Stomach smooth muscle (tissue), 2 donors: ENCODE measurements at regions not wholly inside any gene's neighbourhood (a gene's known extent, or its start where the extent isn't known, plus 50 kb on each side); places are given as distances from the start of the nearest gene placed in this dataset.

Experiments used
- H3K27ac ChIP-seq: one replicate; pipeline ENCODE4 v1.7.0; 2013; ENCODE audit warnings: mild to moderate bottlenecking, low read length, inconsistent platforms
- H3K27me3 ChIP-seq, 2 donors: one replicate each; pipeline ENCODE4 v1.7.0; 2013; ENCODE audit warnings: low read length in 2 of 2; ENCODE audit not compliant: insufficient read depth in 2 of 2, control insufficient read depth in 1 of 2
- H3K36me3 ChIP-seq, 2 donors: one replicate each; pipeline ENCODE4 v1.7.0; 2013; ENCODE audit warnings: low read length in 2 of 2; ENCODE audit not compliant: control insufficient read depth in 2 of 2, insufficient read depth in 2 of 2
- H3K4me1 ChIP-seq: one replicate; pipeline ENCODE4 v1.7.0; 2013; ENCODE audit warnings: low read length; ENCODE audit not compliant: control insufficient read depth, insufficient read depth
- H3K4me3 ChIP-seq, 2 donors: one replicate each; pipeline ENCODE4 v1.7.0; 2013; ENCODE audit warnings: low read length in 2 of 2
- H3K9ac ChIP-seq, 2 donors: one replicate each; pipeline ENCODE4 v1.7.0; 2013; ENCODE audit warnings: low read length in 2 of 2, mild to moderate bottlenecking in 1 of 2
- H3K9me3 ChIP-seq, 2 donors: one replicate each; pipeline ENCODE4 v1.7.0; 2013; ENCODE audit warnings: low read length in 2 of 2; ENCODE audit not compliant: control insufficient read depth in 2 of 2
- donor health status: healthy.
- donor health status: Pancreatic carcinoma.

DNA sequence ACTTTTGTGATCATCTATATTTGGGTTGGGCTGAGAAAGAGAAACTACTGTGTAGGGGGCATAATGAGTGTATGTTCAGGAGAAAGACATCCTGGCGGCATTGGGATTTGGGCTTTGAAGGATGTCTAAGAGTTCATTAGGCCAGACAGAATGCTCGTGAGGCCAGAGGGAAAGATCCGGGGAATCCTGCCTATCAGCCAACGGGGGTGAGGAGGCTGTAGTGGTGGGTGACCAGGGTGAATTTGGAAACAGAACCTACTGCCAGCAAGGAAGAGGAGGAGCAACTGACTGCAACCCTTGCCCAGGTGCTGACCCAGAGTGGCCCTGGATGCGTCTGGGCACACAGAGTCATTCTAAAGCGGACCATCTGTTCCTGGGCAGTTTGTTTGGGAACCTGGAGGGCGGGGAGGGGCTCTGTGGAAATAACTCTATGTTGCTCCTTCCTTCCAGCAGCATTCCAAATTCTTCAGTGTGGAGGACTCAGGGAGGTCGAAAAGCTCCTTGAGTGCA is 56.9 kb upstream of the ECE1 start:
- H3K9me3 ChIP-seq: no peaks in the 10 kb centered on the region
- H3K27ac ChIP-seq: peak overlapping the region; percentile 69
- no peaks in the 10 kb centered on the region for H3K27me3 ChIP-seq
- H3K4me1 ChIP-seq: peaks cover 38% of the 10 kb centered on the region
- H3K4me3 ChIP-seq: peak overlapping the region; percentile 85 to 93
- peak overlapping the region in 1 of 2 donors; percentile 80 for H3K9ac ChIP-seq
- no peaks in the 10 kb centered on the region for H3K36me3 ChIP-seq

DNA sequence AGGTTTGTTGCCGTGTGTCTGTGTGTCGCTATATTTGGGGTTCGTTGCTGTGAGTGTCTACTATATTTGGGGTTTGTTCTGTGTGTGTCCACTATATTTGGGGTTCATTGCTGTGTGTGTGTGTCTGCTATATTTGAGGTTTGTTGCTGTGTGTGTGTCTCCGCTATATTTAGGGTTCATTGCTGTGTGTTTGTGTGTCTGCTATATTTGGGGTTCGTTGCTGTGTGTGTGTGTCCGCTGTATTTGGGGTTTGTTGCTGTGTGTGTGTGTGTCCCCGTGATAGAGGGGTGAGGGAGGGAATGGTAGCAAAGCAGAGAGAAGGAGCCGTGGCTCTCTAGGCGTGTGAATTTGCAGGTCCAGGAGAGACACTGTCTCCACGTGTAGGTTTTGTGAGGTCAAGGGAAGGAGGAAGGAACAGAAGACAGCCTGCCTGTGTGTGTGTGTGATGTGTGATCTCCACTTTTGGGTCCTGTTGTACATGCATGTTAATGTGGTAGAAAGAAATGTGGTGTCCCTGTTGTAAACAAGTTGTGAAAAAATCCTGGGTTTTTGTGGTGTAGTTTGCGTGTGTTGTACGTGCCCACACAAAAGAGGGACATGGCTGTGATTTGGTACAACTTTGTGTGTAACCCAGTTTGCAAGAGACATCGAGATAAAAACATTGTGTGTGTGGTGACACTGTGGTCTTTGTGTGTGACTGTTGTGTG is 56.3 kb upstream of the ECE1 start:
- peaks cover 44% of the 10 kb centered on the region for H3K4me1 ChIP-seq
- H3K36me3 ChIP-seq: no peaks in the 10 kb centered on the region
- H3K27ac ChIP-seq: peak overlapping the region; percentile 69
- peak overlapping the region; percentile 80 to 83 for H3K9ac ChIP-seq
- H3K27me3 ChIP-seq: no peaks in the 10 kb centered on the region
- H3K9me3 ChIP-seq: no peaks in the 10 kb centered on the region
- peak overlapping the region; percentile 85 to 93 for H3K4me3 ChIP-seq

DNA sequence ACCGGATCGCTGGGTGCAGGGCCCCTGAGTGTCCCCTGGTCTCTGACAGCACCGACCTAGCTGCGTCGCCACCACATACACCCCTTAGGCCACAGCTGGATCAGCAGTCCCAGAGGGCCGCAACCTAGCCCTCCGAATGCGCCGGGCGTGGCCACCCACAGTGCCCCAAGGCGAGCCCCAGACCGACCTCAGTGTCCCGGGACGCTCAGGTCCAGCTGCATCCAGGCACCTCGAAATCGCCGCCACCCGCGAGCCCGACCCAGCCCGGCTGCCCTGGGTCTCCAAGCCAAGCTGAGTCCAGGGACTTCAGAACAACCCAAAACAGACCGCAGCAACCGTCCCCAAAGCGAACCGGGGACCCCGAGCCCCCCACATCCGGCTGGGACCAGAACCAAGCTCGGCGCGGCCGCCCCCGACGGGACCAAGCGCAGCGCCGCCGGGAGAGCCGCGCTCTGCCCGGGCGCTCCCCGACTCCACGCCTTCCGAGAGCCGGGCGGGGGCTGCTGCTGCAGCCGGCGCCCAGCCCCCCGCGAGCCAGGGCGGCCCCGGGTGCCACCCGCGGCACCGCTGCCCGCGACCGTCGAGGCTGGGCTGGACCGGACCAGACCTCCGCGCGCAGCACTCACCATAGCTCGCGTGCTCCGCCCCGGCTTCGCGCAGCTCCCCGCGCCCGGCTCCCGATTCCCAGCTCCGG is 54.6 kb upstream of the ECE1 start:
- Histone ChIP-seq H3K9me3 (no peaks in the 10 kb centered on the region), H3K4me3 (peak overlapping the region; percentile 68 to 93), H3K36me3 (peaks cover 0 to 2% of the 10 kb centered on the region in 2 donors), H3K27me3 (no peaks in the 10 kb centered on the region), H3K27ac (peak overlapping the region; percentile 94), H3K4me1 (peaks cover 60% of the 10 kb centered on the region), H3K9ac (peak overlapping the region; percentile 60 to 87)

DNA sequence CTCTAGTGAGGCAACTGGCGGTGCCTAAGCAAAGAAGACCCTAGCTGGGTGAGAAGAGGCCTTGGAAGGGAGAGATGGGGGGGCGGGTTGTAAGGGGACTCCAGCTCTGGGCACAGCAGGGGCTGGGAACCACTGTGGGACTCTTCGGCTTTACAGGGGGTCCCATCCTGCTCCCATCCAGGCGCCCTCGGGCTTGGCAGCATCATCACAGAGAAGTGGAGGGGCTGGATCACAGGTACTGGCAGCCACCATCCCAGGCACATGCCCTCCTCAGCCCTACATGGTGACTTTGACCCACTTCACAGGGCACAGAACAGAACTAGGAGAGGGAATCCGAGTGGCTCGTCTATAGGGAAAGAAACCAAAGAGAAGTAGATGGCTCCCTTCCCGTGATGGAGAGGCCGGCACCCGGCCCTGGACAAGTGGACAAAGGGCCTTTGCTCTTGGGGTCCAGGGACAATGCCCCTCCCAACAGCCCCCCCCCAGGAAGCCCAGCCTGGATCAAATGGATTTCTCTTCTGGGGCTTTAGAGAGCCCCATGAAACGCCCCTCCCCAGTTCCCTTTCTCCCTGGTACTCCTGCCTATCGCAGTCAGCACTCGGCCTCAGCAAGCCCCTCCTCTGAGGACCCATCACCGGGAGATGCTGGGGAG is 54.0 kb upstream of the ECE1 start:
- H3K4me3 ChIP-seq: peak overlapping the region; percentile 68 to 93
- H3K27ac ChIP-seq: peak overlapping the region; percentile 94
- H3K9ac ChIP-seq: peak overlapping the region; percentile 60 to 87
- H3K36me3 ChIP-seq: peaks cover 0 to 3% of the 10 kb centered on the region in 2 donors
- H3K27me3 ChIP-seq: no peaks in the 10 kb centered on the region
- H3K4me1 ChIP-seq: peaks cover 67% of the 10 kb centered on the region
- no peaks in the 10 kb centered on the region for H3K9me3 ChIP-seq

DNA sequence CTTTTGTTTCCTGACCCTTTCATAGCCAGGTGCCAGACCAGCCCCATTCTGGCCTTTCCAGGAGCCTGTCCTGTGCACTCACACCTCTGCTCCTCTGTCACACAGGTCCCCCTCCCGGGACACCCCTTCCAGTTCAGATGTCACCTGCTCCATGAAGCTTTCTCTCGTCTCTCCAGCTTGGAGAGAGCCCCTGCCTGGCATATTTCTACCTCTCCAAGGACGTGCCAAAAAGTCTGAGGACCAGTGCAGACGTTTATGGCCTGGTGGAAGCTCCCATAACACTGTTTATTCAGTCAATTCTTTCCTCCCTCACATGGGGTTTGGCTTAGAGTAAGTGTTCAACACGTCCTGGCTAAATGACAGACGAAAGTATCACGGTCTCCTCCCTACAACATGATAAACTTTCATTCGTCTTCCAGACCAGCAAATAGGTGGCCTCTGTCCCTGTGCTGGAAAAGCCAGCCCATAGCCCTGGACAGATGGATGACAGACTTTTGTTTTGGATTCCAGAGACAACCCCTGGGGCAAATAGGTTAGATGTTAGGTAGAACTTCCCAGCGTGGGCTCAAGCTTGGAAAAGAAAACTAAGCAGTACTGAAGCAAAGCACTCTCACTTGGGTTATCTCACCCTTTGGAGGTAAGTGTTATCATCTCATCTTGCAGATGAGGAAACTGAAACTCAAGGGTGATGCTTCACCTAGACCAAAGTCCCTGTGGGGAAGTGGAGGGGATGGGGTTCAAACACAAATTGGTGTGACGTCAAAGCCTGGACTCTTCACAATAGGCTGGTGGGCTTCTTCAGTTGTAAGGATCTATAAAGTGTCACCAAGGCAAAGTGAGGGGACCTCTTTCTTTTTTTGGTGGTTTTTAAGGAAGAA is 52.9 kb upstream of the ECE1 start:
- Histone ChIP-seq H3K36me3 (peaks cover 0 to 3% of the 10 kb centered on the region in 2 donors), H3K27me3 (no peaks in the 10 kb centered on the region), H3K4me1 (peaks cover 77% of the 10 kb centered on the region), H3K4me3 (peak overlapping the region; percentile 68 to 93), H3K9me3 (no peaks in the 10 kb centered on the region), H3K9ac (peak overlapping the region; percentile 60 to 87), H3K27ac (peak overlapping the region; percentile 94)

DNA sequence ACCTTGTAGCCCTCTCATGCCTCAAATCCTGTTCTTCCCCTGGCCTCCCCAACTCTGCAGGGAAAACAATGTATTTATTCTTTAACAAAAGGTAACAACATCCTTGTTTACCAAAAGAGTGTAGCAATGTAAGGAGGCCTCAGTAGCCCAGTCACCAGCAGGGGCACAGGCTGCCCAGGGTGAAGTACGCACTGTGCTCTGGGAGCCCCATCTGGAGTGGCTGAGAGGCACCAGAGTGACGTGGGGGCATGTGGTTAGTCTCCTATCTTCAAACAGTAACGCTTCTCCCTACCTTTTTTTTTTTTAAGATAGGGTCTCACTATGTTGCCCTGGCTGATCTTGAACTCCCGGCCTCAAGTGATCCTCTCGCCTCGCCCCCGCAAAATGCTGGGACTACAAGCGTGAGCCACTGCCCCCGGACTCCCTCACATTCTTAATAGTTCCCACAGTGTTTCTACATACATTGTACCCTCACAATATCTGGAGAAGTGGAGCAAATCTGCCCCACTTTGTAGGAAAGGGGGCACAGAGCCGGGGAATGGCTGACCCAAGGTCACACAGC is 51.3 kb upstream of the ECE1 start:
- Histone ChIP-seq H3K4me3 (peak overlapping the region; percentile 68 to 93), H3K9ac (peak overlapping the region; percentile 26 to 78), H3K27me3 (no peaks in the 10 kb centered on the region), H3K4me1 (peaks cover 84% of the 10 kb centered on the region), H3K36me3 (peaks cover 0 to 3% of the 10 kb centered on the region in 2 donors), H3K27ac (peak overlapping the region; percentile 94), H3K9me3 (no peaks in the 10 kb centered on the region)

DNA sequence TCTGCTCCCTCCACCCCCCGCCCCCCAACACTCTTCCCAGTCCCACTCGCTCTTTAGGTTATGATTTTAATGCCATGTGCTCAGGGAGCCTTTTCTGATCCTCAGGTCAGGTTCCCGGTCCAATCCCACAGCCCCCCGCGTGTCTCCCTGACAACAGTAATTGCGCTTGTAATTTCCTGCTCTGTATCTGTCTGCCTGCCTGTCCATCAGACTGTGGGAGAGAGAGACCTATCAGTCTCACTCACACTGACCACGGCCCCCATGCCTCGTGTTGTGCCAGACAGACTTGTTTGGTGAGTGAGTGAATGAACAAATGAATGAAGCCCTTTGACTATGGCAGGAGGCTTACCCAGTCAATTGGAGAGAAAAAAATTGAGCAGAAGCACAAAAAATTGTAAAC is 50.8 kb upstream of the ECE1 start:
- no peaks in the 10 kb centered on the region for H3K9me3 ChIP-seq
- peaks cover 0 to 3% of the 10 kb centered on the region in 2 donors for H3K36me3 ChIP-seq
- H3K9ac ChIP-seq: peak overlapping the region; percentile 5 to 13
- H3K27me3 ChIP-seq: no peaks in the 10 kb centered on the region
- H3K4me3 ChIP-seq: peak overlapping the region in 1 of 2 donors; percentile 93
- peaks cover 82% of the 10 kb centered on the region for H3K4me1 ChIP-seq
- peak overlapping the region; percentile 94 for H3K27ac ChIP-seq

DNA sequence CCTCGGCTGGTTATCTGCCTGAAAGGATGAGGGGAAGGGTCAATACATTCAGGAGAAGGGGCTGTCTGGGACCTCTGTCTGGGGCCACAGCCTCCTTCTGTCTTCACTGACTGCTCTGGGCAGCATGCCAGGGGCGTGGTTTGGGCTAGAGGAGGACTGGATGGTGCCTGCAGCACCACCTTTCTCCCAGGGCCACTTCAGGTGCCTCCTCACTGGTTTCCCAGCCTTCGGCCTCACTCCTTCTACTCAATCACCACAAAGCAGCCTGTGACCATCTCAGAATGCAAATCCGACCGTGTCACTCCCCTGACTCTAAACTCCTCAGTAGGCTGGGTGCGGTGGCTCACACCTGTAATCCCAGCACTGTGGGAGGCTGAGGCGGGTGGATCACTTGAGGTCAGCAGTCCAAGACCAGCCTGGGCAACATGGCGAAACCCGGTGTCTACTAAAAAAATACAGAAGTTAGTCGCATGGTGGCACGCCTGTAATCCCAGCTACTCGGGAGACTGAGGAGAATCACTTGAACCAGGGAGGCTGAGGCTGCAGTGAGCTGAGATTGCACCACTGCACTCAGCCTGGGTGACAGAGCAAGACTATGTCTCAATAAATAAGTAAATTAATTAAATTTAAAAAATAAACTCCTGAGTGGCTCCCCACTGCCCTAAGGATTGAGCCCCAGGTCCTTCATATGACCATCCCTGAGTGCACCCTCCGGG is 50.1 kb upstream of the ECE1 start:
- H3K9ac ChIP-seq: peak overlapping the region in 1 of 2 donors; percentile 21
- H3K9me3 ChIP-seq: no peaks in the 10 kb centered on the region
- H3K4me3 ChIP-seq: peak overlapping the region in 1 of 2 donors; percentile 29
- H3K27ac ChIP-seq: peak overlapping the region; percentile 94
- H3K36me3 ChIP-seq: peaks cover 0 to 3% of the 10 kb centered on the region in 2 donors
- peaks cover 88% of the 10 kb centered on the region for H3K4me1 ChIP-seq
- no peaks in the 10 kb centered on the region for H3K27me3 ChIP-seq
